BE2C (cell line): ENCODE measurements at regions not wholly inside any gene's neighbourhood (a gene's known extent, or its start where the extent isn't known, plus 50 kb on each side); places are given as distances from the start of the nearest gene placed in this dataset.

Experiments used
- DNase-seq: peaks from one replicate; pipeline ENCODE4 v3.0.0-alpha.2; 2020
- H3K27me3 ChIP-seq: fragments of 250-450 bp; sonication (Bioruptor Pico); 2 replicates; pipeline ENCODE4 v1.5.1; 2020; ENCODE audit warnings: mild to moderate bottlenecking
- H3K36me3 ChIP-seq: fragments of 250-450 bp; sonication (Bioruptor Pico); 2 replicates; pipeline ENCODE4 v1.5.1; 2020; ENCODE audit warnings: mild to moderate bottlenecking
- H3K4me1 ChIP-seq: fragments of 250-450 bp; sonication (Bioruptor Pico); 2 replicates; pipeline ENCODE4 v1.5.1; 2020
- H3K4me3 ChIP-seq: 2 replicates; pipeline ENCODE4 v1.5.1; 2011; ENCODE audit warnings: low read depth, low read length
- H3K9me3 ChIP-seq: fragments of 250-450 bp; sonication (Bioruptor Pico); 2 replicates; pipeline ENCODE4 v1.5.1; 2020
- CTCF ChIP-seq: IDR thresholded peaks from 2 replicates; pipeline ENCODE4 v1.5.1; 2012; ENCODE audit warnings: mild to moderate bottlenecking, low read depth, low read length

- H3K4me1 ChIP-seq = no peaks in the 10 kb centered on the region
- no peak for DNase-seq
- TF ChIP-seq CTCF = no peak
- H3K9me3 ChIP-seq = no peaks in the 10 kb centered on the region
- H3K36me3 ChIP-seq = no peaks in the 10 kb centered on the region
- no peak overlapping the region for H3K4me3 ChIP-seq
- H3K27me3 ChIP-seq = peaks cover 85% of the 10 kb centered on the region
Observed at GRCh38 chr12:107320033-107320928, 226.9 kb upstream of the CRY1 start.

- TF ChIP-seq CTCF = no peak
- DNase-seq = no peak
- no peak overlapping the region for H3K4me3 ChIP-seq
- no peaks in the 10 kb centered on the region for H3K9me3 ChIP-seq
- H3K27me3 ChIP-seq = peaks cover 81% of the 10 kb centered on the region
- no peaks in the 10 kb centered on the region for H3K36me3 ChIP-seq
- no peaks in the 10 kb centered on the region for H3K4me1 ChIP-seq
Observed at GRCh38 chr12:107320929-107321631, 227.7 kb upstream of the CRY1 start.

DNA sequence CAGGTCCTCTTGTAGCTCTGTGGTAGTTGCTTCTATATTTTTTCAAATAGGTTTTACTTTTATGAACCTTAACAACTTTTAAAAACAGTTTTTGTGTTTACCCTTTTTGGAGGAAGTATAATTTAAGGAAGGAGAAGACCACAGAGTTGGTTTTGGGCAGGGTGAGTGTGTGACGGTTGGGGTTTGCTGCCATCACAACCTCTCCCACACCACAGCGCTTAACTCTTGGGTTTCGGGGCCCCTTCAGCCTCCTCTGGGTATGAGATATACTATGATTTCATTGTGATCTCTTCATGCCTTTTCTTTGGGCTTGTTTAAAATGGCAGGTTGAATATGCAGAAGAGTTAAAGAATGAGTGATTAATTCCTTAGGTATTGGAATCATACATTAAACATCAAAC lies 228.7 kb upstream of the CRY1 start:
- TF ChIP-seq CTCF = no peak
- H3K4me3 ChIP-seq = no peak overlapping the region
- no peaks in the 10 kb centered on the region for H3K4me1 ChIP-seq
- no peaks in the 10 kb centered on the region for H3K36me3 ChIP-seq
- DNase-seq = no peak
- peaks cover 72% of the 10 kb centered on the region for H3K27me3 ChIP-seq
- H3K9me3 ChIP-seq = no peaks in the 10 kb centered on the region

- Histone ChIP-seq H3K36me3 (no peaks in the 10 kb centered on the region), H3K9me3 (no peaks in the 10 kb centered on the region), H3K4me3 (no peak overlapping the region), H3K27me3 (peaks cover 44% of the 10 kb centered on the region), H3K4me1 (no peaks in the 10 kb centered on the region)
- no peak for TF ChIP-seq CTCF
- DNase-seq = no peak
Observed at GRCh38 chr12:107325075-107325608, 231.8 kb upstream of the CRY1 start.

DNA sequence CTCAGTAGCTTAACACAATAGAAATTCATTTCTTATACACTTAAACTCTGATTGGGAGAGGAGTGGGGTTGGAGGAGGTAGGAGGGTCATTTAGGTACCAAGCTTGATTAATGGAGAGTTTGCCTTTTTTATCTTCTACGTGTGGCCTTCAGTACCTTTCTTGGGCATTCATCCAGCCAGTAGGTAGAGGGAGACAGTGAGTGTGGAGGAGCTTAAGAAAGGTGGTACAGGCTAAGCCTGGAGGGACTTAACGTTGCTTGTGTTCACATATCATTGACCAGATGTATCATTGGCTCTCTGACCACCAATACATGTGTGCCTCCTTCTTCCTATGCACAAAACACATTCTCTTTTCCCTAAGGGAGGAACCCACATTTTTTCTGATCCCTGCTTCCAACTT lies 232.9 kb upstream of the CRY1 start:
- no peaks in the 10 kb centered on the region for H3K36me3 ChIP-seq
- no peaks in the 10 kb centered on the region for H3K4me1 ChIP-seq
- DNase-seq = no peak
- H3K9me3 ChIP-seq = no peaks in the 10 kb centered on the region
- TF ChIP-seq CTCF = no peak
- no peak overlapping the region for H3K4me3 ChIP-seq
- peaks cover 33% of the 10 kb centered on the region for H3K27me3 ChIP-seq
